ENCODE measurements at regions not wholly inside any gene's neighbourhood (a gene's known extent, or its start where the extent isn't known, plus 50 kb on each side); places are given as distances from the start of the nearest gene placed in this dataset.
"Not testable (repeated sequence)": the region's sequence is repeated elsewhere in the genome, so short reads cannot be mapped to it uniquely, and the experiment has no call there.

GRCh38 chr19:57035740-57036139, 84.0 kb upstream of the USP29 start:
- TF ChIP-seq CTCF, POLR2A (IDR thresholded peaks at IDR 0.05): not testable (repeated sequence)

All from adrenal gland (tissue), 5 donors.